IMR-90 (cell line): ENCODE measurements at regions not wholly inside any gene's neighbourhood (a gene's known extent, or its start where the extent isn't known, plus 50 kb on each side); places are given as distances from the start of the nearest gene placed in this dataset.

Experiments used
- ATAC-seq: fragments of 200-7000 bp; cut with Tn5 transposase; 2 replicates; pipeline ENCODE4 v1.9.1; 2020; ENCODE audit warnings: low read depth, mild to moderate bottlenecking, moderate library complexity
- BruUV-seq: library from RNA; stranded (reverse); fragments of 400-500 nt; replicated peaks from 2 replicates; lab custom pipeline; 2021; lab: Mats Ljungman, UMichigan
- CTCF ChIA-PET: fragments of 300-600 bp; formaldehyde crosslinking; extraction: SDS; loops from one replicate; lab custom pipeline; 2021; ENCODE audit warnings: antibody characterized with exemption; lab: Yijun Ruan, JAX
- POLR2A ChIA-PET: fragments of 300-600 bp; sonication (Branson Sonifier 250); formaldehyde crosslinking; loops from one replicate; lab custom pipeline; 2022; ENCODE audit warnings: antibody characterized with exemption; ENCODE audit not compliant: unreplicated experiment; lab: Charles Lee
- DNase-seq: peaks from one replicate; pipeline ENCODE4 v3.0.0; 2013
- H2AFZ ChIP-seq: replicated peaks from 2 replicates; pipeline ENCODE3; 2013; ENCODE audit warnings: low read length, mild to moderate bottlenecking; ENCODE audit not compliant: poor library complexity
- H2AK5ac ChIP-seq: 2 replicates; pipeline ENCODE4 v1.6.1; 2013; ENCODE audit warnings: low read depth, low read length, inconsistent platforms
- H2AK9ac ChIP-seq: replicated peaks from 2 replicates; pipeline ENCODE3; 2013; ENCODE audit warnings: mild to moderate bottlenecking, low read depth, low read length, moderate library complexity; ENCODE audit not compliant: poor library complexity
- H2BK120ac ChIP-seq: 2 replicates; pipeline ENCODE4 v1.6.1; 2013; ENCODE audit warnings: low read depth, low read length, inconsistent platforms
- H2BK15ac ChIP-seq: 3 replicates; pipeline ENCODE4 v1.6.1; 2013; ENCODE audit warnings: low read depth, low read length, inconsistent platforms
- H2BK20ac ChIP-seq: 2 replicates; pipeline ENCODE4 v1.6.1; 2013; ENCODE audit warnings: low read depth, mild to moderate bottlenecking, inconsistent platforms, low read length, moderate library complexity
- H2BK5ac ChIP-seq: 2 replicates; pipeline ENCODE4 v1.6.1; 2013; ENCODE audit warnings: mild to moderate bottlenecking, low read depth, low read length, inconsistent platforms; ENCODE audit not compliant: poor library complexity, severe bottlenecking
- H3K14ac ChIP-seq: replicated peaks from 2 replicates; pipeline ENCODE4 v1.6.1; 2013; ENCODE audit warnings: low read depth, low read length, inconsistent platforms
- H3K18ac ChIP-seq: 2 replicates; pipeline ENCODE4 v1.6.1; 2013; ENCODE audit warnings: low read depth, low read length, control low read depth
- H3K23ac ChIP-seq: 2 replicates; pipeline ENCODE4 v1.6.1; 2013; ENCODE audit warnings: low read depth, low read length, inconsistent platforms
- H3K27ac ChIP-seq: 2 replicates; pipeline ENCODE4 v1.5.1; 2013; ENCODE audit warnings: mild to moderate bottlenecking, control low read depth, low read length; ENCODE audit not compliant: insufficient read depth
- H3K27me3 ChIP-seq: 2 replicates; pipeline ENCODE4 v1.6.1; 2013; ENCODE audit warnings: low read length; ENCODE audit not compliant: control insufficient read depth, insufficient read depth
- H3K36me3 ChIP-seq: 2 replicates; pipeline ENCODE4 v1.6.1; 2013; ENCODE audit warnings: low read length, mixed read lengths; ENCODE audit not compliant: control insufficient read depth, insufficient read depth
- H3K4ac ChIP-seq: 2 replicates; pipeline ENCODE4 v1.6.1; 2013; ENCODE audit warnings: low read depth, low read length, inconsistent platforms
- H3K4me1 ChIP-seq: 2 replicates; pipeline ENCODE4 v1.6.1; 2013; ENCODE audit warnings: low read length, mixed read lengths; ENCODE audit not compliant: control insufficient read depth, insufficient read depth
- H3K4me2 ChIP-seq: 2 replicates; pipeline ENCODE4 v1.6.1; 2013; ENCODE audit warnings: low read depth, mild to moderate bottlenecking, control low read depth, low read length, moderate library complexity
- H3K4me3 ChIP-seq: 2 replicates; pipeline ENCODE4 v1.5.1; 2013; ENCODE audit warnings: low read depth, mild to moderate bottlenecking, control low read depth, low read length, moderate library complexity; ENCODE audit not compliant: insufficient read depth
- H3K56ac ChIP-seq: 2 replicates; pipeline ENCODE4 v1.6.1; 2013; ENCODE audit warnings: low read length, inconsistent platforms; ENCODE audit not compliant: insufficient read depth; ENCODE audit errors: extremely low read depth
- H3K79me1 ChIP-seq, 2 experiments: 2 replicates each; pipeline ENCODE4 v1.6.1; 2013; ENCODE audit warnings: low read length in 2 of 2, inconsistent platforms in 1 of 2, low read depth in 1 of 2
- H3K9ac ChIP-seq: 2 replicates; pipeline ENCODE4 v1.6.1; 2013; ENCODE audit warnings: low read depth, low read length, control low read depth
- H3K9me1 ChIP-seq: 2 replicates; pipeline ENCODE4 v1.6.1; 2013; ENCODE audit warnings: low read length, inconsistent platforms; ENCODE audit not compliant: insufficient read depth
- H3K9me3 ChIP-seq: 2 replicates; pipeline ENCODE4 v1.6.1; 2013; ENCODE audit warnings: low read length; ENCODE audit not compliant: control insufficient read depth, insufficient read depth
- H4K20me1 ChIP-seq: 2 replicates; pipeline ENCODE4 v1.6.1; 2013; ENCODE audit warnings: low read length, inconsistent platforms; ENCODE audit not compliant: insufficient read depth
- H4K5ac ChIP-seq: 2 replicates; pipeline ENCODE4 v1.6.1; 2013; ENCODE audit warnings: mild to moderate bottlenecking, low read depth, low read length, control low read depth
- H4K8ac ChIP-seq, 2 experiments: 2 replicates each; pipeline ENCODE4 v1.6.1; 2013; ENCODE audit warnings: low read depth in 2 of 2, low read length in 2 of 2, control low read depth in 1 of 2, inconsistent platforms in 1 of 2
- H4K91ac ChIP-seq: 2 replicates; pipeline ENCODE4 v1.6.1; 2013; ENCODE audit warnings: low read depth, low read length, inconsistent platforms; ENCODE audit not compliant: insufficient read depth
- BHLHE40 ChIP-seq: fragments of 150-350 bp; IDR thresholded peaks from 2 replicates; pipeline ENCODE4 v1.6.1; 2016; ENCODE audit warnings: mild to moderate bottlenecking, low read depth, low read length
- CEBPB ChIP-seq: IDR thresholded peaks from 2 replicates; pipeline ENCODE4 v1.6.1; 2012; ENCODE audit warnings: low read depth, low read length, improper control_type of control experiment
- CHD1 ChIP-seq: IDR thresholded peaks from 2 replicates; pipeline ENCODE4 v1.6.1; 2012; ENCODE audit warnings: low read depth, low read length, improper control_type of control experiment
- CTCF ChIP-seq: conservative IDR thresholded peaks from 2 replicates; pipeline ENCODE4 v1.5.1; 2012; ENCODE audit warnings: mild to moderate bottlenecking, low read depth, low read length, improper control_type of control experiment
- MAZ ChIP-seq: IDR thresholded peaks from 2 replicates; pipeline ENCODE4 v1.6.1; 2012; ENCODE audit warnings: low read depth, mild to moderate bottlenecking, low read length, improper control_type of control experiment, moderate library complexity, borderline replicate concordance
- MXI1 ChIP-seq: IDR thresholded peaks from 2 replicates; pipeline ENCODE4 v1.6.1; 2012; ENCODE audit warnings: low read depth, mild to moderate bottlenecking, low read length, moderate library complexity, borderline replicate concordance
- NFE2L2 ChIP-seq: fragments of 150-350 bp; IDR thresholded peaks from 2 replicates; pipeline ENCODE4 v1.6.1; 2016; ENCODE audit warnings: low read depth, mild to moderate bottlenecking, low read length
- POLR2A ChIP-seq: IDR thresholded peaks from 2 replicates; pipeline ENCODE4 v1.6.1; 2012; ENCODE audit warnings: mild to moderate bottlenecking, low read depth, low read length
- RAD21 ChIP-seq: IDR thresholded peaks from 2 replicates; pipeline ENCODE4 v1.6.1; 2012; ENCODE audit warnings: low read length, improper control_type of control experiment
- RCOR1 ChIP-seq: IDR thresholded peaks from 2 replicates; pipeline ENCODE4 v1.6.1; 2012; ENCODE audit warnings: mild to moderate bottlenecking, low read length, improper control_type of control experiment; ENCODE audit not compliant: insufficient replicate concordance
- RFX5 ChIP-seq: IDR thresholded peaks from 2 replicates; pipeline ENCODE4 v1.8.0; 2012; ENCODE audit warnings: low read depth, mild to moderate bottlenecking, low read length, moderate library complexity
- SMC3 ChIP-seq: fragments of 150-350 bp; IDR thresholded peaks from 2 replicates; pipeline ENCODE4 v1.6.1; 2016; ENCODE audit warnings: low read depth, mild to moderate bottlenecking, antibody characterized with exemption, low read length, moderate library complexity
- WGBS, 2 experiments: methylation state at CpG; one replicate each; pipeline versions ENCODE4 v1.1.5 to v1.1.7; 2013; ENCODE audit warnings: missing lambda C conversion rate in 2 of 2; ENCODE audit not compliant: insufficient read length in 1 of 2; ENCODE audit errors: extremely low coverage in 2 of 2; 5-methylcytosine and 5-hydroxymethylcytosine counted together
- dilution Hi-C: fragments of 300-500 bp; cut with HindIII; formaldehyde crosslinking; loops from one replicate; pipeline ENCODE4 v1.14.3; 2018; ENCODE audit warnings: low sequenced_read_pairs; ENCODE audit not compliant: unreplicated experiment
- in situ Hi-C: fragments of 300-500 bp; cut with MboI; formaldehyde crosslinking; loops from 3 replicates; pipeline ENCODE4 v1.14.3; 2019; ENCODE audit warnings: low sequenced_read_pairs, inconsistent platforms, mixed read lengths
- intact Hi-C: fragments of 100-400 bp; cut with micrococcal nuclease; formaldehyde crosslinking; loops from 2 replicates; pipeline ENCODE4 v1.10.0; 2022
- TF ChIP-seq, protein P1 (sequence below): fragments of 150-350 bp; IDR thresholded peaks from 2 replicates; pipeline ENCODE4 v1.6.1; 2017; ENCODE audit warnings: mild to moderate bottlenecking, antibody characterized with exemption, low read length, low read depth

DNA sequence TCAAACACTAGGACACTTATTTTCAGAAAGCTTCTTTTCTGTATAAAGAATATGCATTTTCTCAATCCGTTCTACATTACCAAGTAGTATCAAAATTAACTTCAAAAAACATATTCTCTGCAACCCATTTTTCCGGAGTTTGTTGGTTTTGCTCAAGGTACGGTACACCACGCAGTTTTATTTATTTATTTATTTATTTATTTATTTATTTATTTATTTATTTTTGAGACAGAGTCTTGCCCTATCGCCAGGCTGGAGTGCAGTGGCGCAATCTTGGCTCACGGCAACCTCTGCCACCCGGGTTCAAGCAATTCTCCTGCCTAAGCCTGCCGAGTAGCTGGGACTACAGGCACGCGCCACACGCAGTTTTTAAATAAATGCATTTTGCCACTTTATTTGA is 900.3 kb downstream of the CBLN2 start:
- no peak overlapping the region for H2BK5ac ChIP-seq
- no peak overlapping the region for H2AK5ac ChIP-seq
- no peaks in the 10 kb centered on the region for H3K79me1 ChIP-seq
- ATAC-seq (no peak), DNase-seq (no peak)
- CTCF ChIA-PET: no interaction called here
- H3K27me3 ChIP-seq: no peaks in the 10 kb centered on the region
- no peak overlapping the region for H3K27ac ChIP-seq
- no peaks in the 10 kb centered on the region for H3K9me1 ChIP-seq
- no peak overlapping the region for H4K8ac ChIP-seq
- no peak overlapping the region for H3K14ac ChIP-seq
- no peak overlapping the region for H4K91ac ChIP-seq
- TF ChIP-seq MXI1 (no peak), SMC3 (no peak), CEBPB (no peak), BHLHE40 (no peak), NFE2L2 (no peak), RCOR1 (no peak), RFX5 (no peak), POLR2A (no peak), CTCF (no peak), RAD21 (no peak), MAZ (no peak), CHD1 (no peak)
- TF ChIP-seq, protein P1, sequence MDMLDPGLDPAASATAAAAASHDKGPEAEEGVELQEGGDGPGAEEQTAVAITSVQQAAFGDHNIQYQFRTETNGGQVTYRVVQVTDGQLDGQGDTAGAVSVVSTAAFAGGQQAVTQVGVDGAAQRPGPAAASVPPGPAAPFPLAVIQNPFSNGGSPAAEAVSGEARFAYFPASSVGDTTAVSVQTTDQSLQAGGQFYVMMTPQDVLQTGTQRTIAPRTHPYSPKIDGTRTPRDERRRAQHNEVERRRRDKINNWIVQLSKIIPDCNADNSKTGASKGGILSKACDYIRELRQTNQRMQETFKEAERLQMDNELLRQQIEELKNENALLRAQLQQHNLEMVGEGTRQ: no peak
- H3K36me3 ChIP-seq: no peaks in the 10 kb centered on the region
- POLR2A ChIA-PET: no interaction called here
- BruUV-seq: no TSS peak
- intact Hi-C loops (no loop called here), in situ Hi-C loops (no loop called here), dilution Hi-C loops (no loop called here)
- no peak overlapping the region for H2AFZ ChIP-seq
- no peaks in the 10 kb centered on the region for H4K20me1 ChIP-seq
- H3K56ac ChIP-seq: no peak overlapping the region
- H2BK20ac ChIP-seq: no peak overlapping the region
- H3K4ac ChIP-seq: no peak overlapping the region
- WGBS, 2 experiments: no CpG with 5 or more reads among the region's 12 CpGs
- no peak overlapping the region for H2BK120ac ChIP-seq
- H3K4me3 ChIP-seq: no peak overlapping the region
- H4K5ac ChIP-seq: no peak overlapping the region
- H3K4me1 ChIP-seq: no peaks in the 10 kb centered on the region
- no peak overlapping the region for H3K18ac ChIP-seq
- no peak overlapping the region for H3K9ac ChIP-seq
- H2BK15ac ChIP-seq: no peak overlapping the region
- H3K23ac ChIP-seq: no peak overlapping the region
- no peak overlapping the region for H3K4me2 ChIP-seq
- no peak overlapping the region for H2AK9ac ChIP-seq
- H3K9me3 ChIP-seq: peaks cover 13% of the 10 kb centered on the region; the same call in 1 of the 2 replicates
